ENCODE measurements at regions not wholly inside any gene's neighbourhood (a gene's known extent, or its start where the extent isn't known, plus 50 kb on each side); places are given as distances from the start of the nearest gene placed in this dataset.

- TF ChIP-seq ESRRA (IDR thresholded peaks at IDR 0.05; ENCODE audit: low read length) (no peak), IKZF1 (conservative IDR thresholded peaks at IDR 0.05) (no peak), SMAD5 (IDR thresholded peaks at IDR 0.05; ENCODE audit: low read depth) (no peak)
Observed at GRCh38 chr17:55925440-55925839, 174.6 kb downstream of the PCTP start (continued).

GRCh38 chr17:55926276-55926990 lies 175.6 kb downstream of the PCTP start:
- intact Hi-C loops (cut with micrococcal nuclease; ENCODE audit: unreplicated experiment) = no loop called here
- CTCF ChIA-PET = no interaction called here
- no peak for ATAC-seq
- TF ChIP-seq CEBPZ (IDR thresholded peaks at IDR 0.05; ENCODE audit: low read depth, low read length) (no peak), MYC (IDR thresholded peaks at IDR 0.05; ENCODE audit: insufficient read depth, insufficient read length, insufficient replicate concordance, low read length, severe bottlenecking) (no peak), WRNIP1 (IDR thresholded peaks at IDR 0.05; ENCODE audit: borderline replicate concordance, low read depth, low read length) (no peak), TBL1XR1 (IDR thresholded peaks at IDR 0.05; ENCODE audit: low read depth, low read length) (no peak), JUNB (IDR thresholded peaks at IDR 0.05) (no peak), ETV6 (conservative IDR thresholded peaks at IDR 0.05 in 1 of 2, IDR thresholded peaks at IDR 0.05 in 1 of 2; ENCODE audit: borderline replicate concordance in 1 of 2, low read depth in 1 of 2) (no peak), ZBED1 (IDR thresholded peaks at IDR 0.05; ENCODE audit: borderline replicate concordance) (no peak), IKZF2 (IDR thresholded peaks at IDR 0.05) (no peak), ZNF622 (IDR thresholded peaks at IDR 0.05) (no peak), RBBP5 (conservative IDR thresholded peaks at IDR 0.05) (no peak), POLR2AphosphoS2 (IDR thresholded peaks at IDR 0.05; ENCODE audit: low read depth, low read length) (no peak), CBFB (IDR thresholded peaks at IDR 0.05; ENCODE audit: low read depth) (no peak), HCFC1 (IDR thresholded peaks at IDR 0.05; ENCODE audit: low read length) (no peak), NFIC (IDR thresholded peaks at IDR 0.05; ENCODE audit: low read depth, low read length) (no peak), RAD51 (IDR thresholded peaks at IDR 0.05) (no peak)
- TF ChIP-seq, protein P1, sequence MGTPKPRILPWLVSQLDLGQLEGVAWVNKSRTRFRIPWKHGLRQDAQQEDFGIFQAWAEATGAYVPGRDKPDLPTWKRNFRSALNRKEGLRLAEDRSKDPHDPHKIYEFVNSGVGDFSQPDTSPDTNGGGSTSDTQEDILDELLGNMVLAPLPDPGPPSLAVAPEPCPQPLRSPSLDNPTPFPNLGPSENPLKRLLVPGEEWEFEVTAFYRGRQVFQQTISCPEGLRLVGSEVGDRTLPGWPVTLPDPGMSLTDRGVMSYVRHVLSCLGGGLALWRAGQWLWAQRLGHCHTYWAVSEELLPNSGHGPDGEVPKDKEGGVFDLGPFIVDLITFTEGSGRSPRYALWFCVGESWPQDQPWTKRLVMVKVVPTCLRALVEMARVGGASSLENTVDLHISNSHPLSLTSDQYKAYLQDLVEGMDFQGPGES (IDR thresholded peaks at IDR 0.05) = no peak

More at GRCh38 chr17:55926276-55926990, 175.6 kb downstream of the PCTP start:
- H3K9ac ChIP-seq (ENCODE audit: control insufficient read depth, insufficient read depth, low read length) = no peak overlapping the region
- no peaks in the 10 kb centered on the region for H4K20me1 ChIP-seq (ENCODE audit: control insufficient read depth, insufficient read depth)
- in situ Hi-C loops (cut with MboI) = no loop called here
- no peaks in the 10 kb centered on the region for H3K27me3 ChIP-seq (replicated peaks in 1 of 2; ENCODE audit: control insufficient read depth in 2 of 2, insufficient read depth in 2 of 2, low read length in 1 of 2)
- no peak overlapping the region for H2AFZ ChIP-seq (ENCODE audit: control insufficient read depth, low read depth, low read length)
- 0% methylated on average over 4 of the region's 4 CpGs for WGBS (ENCODE audit: insufficient coverage, insufficient replicate concordance, low lambda C conversion rate, missing lambda C conversion rate)
- H3K36me3 ChIP-seq (ENCODE audit: control insufficient read depth in 2 of 2, insufficient read depth in 2 of 2, low read length in 1 of 2) = no peaks in the 10 kb centered on the region
- DNase-seq (ENCODE audit: low read depth, low spot score) (no peak), FAIRE-seq (no peak)
- H3K9me3 ChIP-seq (replicated peaks; ENCODE audit: control insufficient read depth, insufficient read depth, low read length) = no peaks in the 10 kb centered on the region
- no peak overlapping the region for H3K4me2 ChIP-seq (ENCODE audit: control insufficient read depth, insufficient read depth)
- SMC1A ChIA-PET (ENCODE audit: uncharacterized antibody, unreplicated experiment) = no interaction called here
- no TSS peak for BruUV-seq (replicated peaks)
- H3K4me1 ChIP-seq (ENCODE audit: control insufficient read depth, insufficient read depth, low read length) = no peaks in the 10 kb centered on the region
- no peak overlapping the region for H3K27ac ChIP-seq (ENCODE audit: control insufficient read depth, insufficient read depth)
- RAD21 ChIA-PET (ENCODE audit: unreplicated experiment) = no interaction called here
- H3K79me2 ChIP-seq (ENCODE audit: control insufficient read depth, insufficient read depth, low read length) = no peaks in the 10 kb centered on the region
- POLR2A ChIA-PET = no interaction called here
- no peak overlapping the region for H3K4me3 ChIP-seq
